ACC112 (cell line): ENCODE measurements at regions not wholly inside any gene's neighbourhood (a gene's known extent, or its start where the extent isn't known, plus 50 kb on each side); places are given as distances from the start of the nearest gene placed in this dataset.

Experiments used
- H2AFZ ChIP-seq: fragments of 200-600 bp; sonication (generic); one replicate; pipeline ENCODE4 v1.6.0; 2017; ENCODE audit warnings: antibody characterized with exemption, low read length; ENCODE audit not compliant: unreplicated experiment
- H3K27ac ChIP-seq: fragments of 200-600 bp; sonication (generic); 2 replicates; pipeline ENCODE4 v1.5.1; 2014; ENCODE audit warnings: low read depth, mild to moderate bottlenecking, antibody characterized with exemption, low read length, moderate library complexity
- H3K27me3 ChIP-seq: fragments of 200-600 bp; sonication (generic); 2 replicates; pipeline ENCODE4 v1.6.1; 2014; ENCODE audit warnings: mild to moderate bottlenecking, antibody characterized with exemption, low read length, moderate library complexity, mixed read lengths; ENCODE audit not compliant: insufficient read depth
- H3K36me3 ChIP-seq: fragments of 200-600 bp; sonication (generic); 2 replicates; pipeline ENCODE4 v1.6.1; 2016; ENCODE audit warnings: mild to moderate bottlenecking, antibody characterized with exemption, low read length, moderate library complexity, mixed read lengths; ENCODE audit not compliant: insufficient read depth
- H3K4me1 ChIP-seq: fragments of 200-600 bp; sonication (generic); one replicate; pipeline ENCODE4 v1.6.1; 2016; ENCODE audit warnings: low read length, mixed read lengths; ENCODE audit not compliant: insufficient read depth, unreplicated experiment, control insufficient read depth
- H3K4me3 ChIP-seq: fragments of 200-600 bp; sonication (generic); 2 replicates; pipeline ENCODE4 v1.5.1; 2014; ENCODE audit warnings: mild to moderate bottlenecking, low read depth, low read length
- H3K79me2 ChIP-seq: fragments of 200-600 bp; sonication (generic); one replicate; pipeline ENCODE4 v1.6.0; 2016; ENCODE audit warnings: low read length; ENCODE audit not compliant: control insufficient read depth, unreplicated experiment, insufficient read depth

DNA sequence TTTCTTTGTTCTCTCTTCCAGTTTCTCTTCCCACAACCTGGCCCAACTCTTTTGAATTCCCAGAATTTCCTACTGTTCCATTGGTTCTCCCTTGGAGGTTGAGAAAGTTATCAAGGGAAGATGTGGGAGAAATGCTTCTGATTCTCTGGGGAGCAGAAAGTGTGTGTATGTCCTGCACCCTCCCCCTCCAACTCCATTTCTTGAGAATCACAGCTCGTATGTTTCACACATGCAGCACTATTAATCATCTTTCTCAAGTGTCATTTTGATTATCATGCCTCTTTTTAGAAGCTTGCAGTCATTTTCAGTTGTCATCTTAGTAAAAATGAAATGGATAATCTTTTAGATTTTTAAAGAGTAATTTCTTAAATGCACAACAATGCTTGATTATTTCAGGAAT is 296.8 kb upstream of the SLC39A10 start:
- Histone ChIP-seq H3K36me3 (no peaks in the 10 kb centered on the region), H3K79me2 (no peaks in the 10 kb centered on the region), H3K27ac (no peak overlapping the region), H3K4me1 (peaks cover 16% of the 10 kb centered on the region), H2AFZ (no peak overlapping the region), H3K27me3 (no peaks in the 10 kb centered on the region), H3K4me3 (no peak overlapping the region)

DNA sequence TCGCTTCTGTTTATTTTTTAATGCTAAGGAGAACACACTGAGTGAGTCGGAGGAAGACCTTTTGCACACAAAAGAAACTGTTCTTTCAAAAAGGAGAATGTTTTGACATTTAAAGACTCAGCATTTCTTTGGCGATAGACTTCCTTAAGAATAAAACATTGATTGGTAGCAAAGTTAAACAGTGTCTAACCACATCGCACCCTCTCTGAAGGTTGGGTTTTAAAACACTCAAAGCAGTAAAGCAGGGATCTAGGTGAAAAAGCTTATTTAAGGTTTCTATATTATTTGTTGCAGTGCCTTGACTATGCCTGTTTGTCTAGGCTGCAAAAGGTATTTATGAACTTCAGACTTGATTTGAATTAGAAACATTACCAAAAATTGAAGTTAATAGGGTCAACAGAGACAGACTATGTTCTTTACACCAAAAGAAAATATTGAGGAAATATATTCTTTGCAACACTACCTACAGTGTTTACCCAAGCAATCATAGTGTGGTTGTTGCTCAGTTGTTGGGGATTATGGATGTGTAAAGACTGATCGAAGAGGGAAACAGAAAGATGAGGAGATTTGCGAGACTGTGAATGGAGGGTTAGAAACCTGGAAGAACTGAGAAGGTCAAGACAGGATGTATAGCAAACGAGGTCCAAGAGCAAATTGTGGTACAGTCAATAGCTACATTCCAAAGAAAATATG is 297.8 kb upstream of the SLC39A10 start:
- peak overlapping the region; percentile 14 for H2AFZ ChIP-seq
- no peaks in the 10 kb centered on the region for H3K27me3 ChIP-seq
- no peak overlapping the region for H3K27ac ChIP-seq
- H3K79me2 ChIP-seq = no peaks in the 10 kb centered on the region
- peaks cover 8% of the 10 kb centered on the region for H3K4me1 ChIP-seq
- no peak overlapping the region for H3K4me3 ChIP-seq
- H3K36me3 ChIP-seq = no peaks in the 10 kb centered on the region

DNA sequence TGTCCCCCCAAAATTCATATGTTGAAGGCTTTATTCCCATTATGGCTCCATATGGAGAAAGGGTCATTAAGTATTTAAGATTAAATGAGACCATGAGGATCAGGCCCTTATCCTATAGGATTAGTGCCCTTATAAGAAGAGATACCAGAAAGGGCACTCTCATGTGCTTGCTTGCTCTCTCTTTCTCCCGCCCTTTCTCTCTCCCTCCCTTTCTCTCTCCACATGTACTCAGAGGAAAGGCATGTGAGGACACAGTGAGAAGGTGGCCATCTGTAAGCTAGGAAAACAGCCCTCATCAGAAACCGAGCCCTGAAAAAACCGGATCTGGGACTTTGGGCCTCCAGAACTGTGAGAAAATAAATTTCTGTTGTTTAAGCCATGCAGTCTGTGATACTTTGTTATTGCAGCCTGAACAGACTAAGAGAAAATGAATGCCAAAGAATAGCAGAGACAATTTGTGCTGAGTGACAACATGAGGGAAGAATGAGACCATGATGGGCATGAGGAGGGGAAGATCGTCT is 300.0 kb upstream of the SLC39A10 start:
- Histone ChIP-seq H3K4me3 (no peak overlapping the region), H2AFZ (no peak overlapping the region), H3K27ac (no peak overlapping the region), H3K27me3 (no peaks in the 10 kb centered on the region), H3K4me1 (no peaks in the 10 kb centered on the region), H3K79me2 (no peaks in the 10 kb centered on the region), H3K36me3 (no peaks in the 10 kb centered on the region)

DNA sequence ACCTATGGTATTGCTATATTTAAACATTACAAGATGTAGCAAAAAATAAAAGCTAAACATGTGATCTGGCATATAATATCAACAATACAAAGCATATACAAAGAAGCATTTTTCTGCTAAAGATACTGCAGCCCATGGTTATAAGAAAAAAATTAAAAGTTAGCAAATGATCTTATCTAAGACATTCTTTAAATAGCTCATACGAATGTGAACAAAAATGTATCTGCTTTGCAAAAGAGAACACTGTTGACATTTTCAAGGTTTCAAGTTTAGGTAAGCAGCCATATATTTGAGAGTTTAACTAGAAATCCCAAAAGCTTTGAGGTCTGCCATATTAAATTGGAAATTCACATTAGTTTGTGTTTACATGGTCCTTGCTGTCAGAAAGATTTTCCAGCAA is 301.0 kb upstream of the SLC39A10 start:
- no peak overlapping the region for H2AFZ ChIP-seq
- no peaks in the 10 kb centered on the region for H3K27me3 ChIP-seq

DNA sequence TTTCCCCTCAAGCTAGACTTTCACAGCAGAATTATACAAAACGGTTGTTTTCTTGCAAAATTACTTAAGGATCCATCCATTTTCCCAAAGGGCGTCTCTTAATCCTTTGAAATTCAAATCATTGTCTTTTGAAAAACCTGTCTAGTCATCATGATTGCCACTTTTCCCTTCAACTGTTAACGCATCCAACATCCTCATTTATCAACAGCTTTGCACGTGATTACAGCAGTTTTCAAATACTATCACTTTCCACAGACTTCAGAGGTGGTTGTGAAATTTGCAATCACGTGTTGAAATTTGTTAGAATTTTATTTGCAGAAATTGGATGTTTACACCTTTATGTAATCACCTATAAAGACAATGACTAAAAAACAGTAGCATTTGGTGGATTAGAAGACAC is 304.4 kb upstream of the SLC39A10 start:
- no peak overlapping the region for H3K27ac ChIP-seq
- H3K4me3 ChIP-seq = no peak overlapping the region
- H3K79me2 ChIP-seq = no peaks in the 10 kb centered on the region
- no peaks in the 10 kb centered on the region for H3K27me3 ChIP-seq
- no peaks in the 10 kb centered on the region for H3K36me3 ChIP-seq
- no peaks in the 10 kb centered on the region for H3K4me1 ChIP-seq
- H2AFZ ChIP-seq = peak overlapping the region; percentile 12

More for the DNA sequence above, 301.0 kb upstream of the SLC39A10 start:
- Histone ChIP-seq H3K4me1 (no peaks in the 10 kb centered on the region), H3K36me3 (no peaks in the 10 kb centered on the region), H3K4me3 (no peak overlapping the region), H3K79me2 (no peaks in the 10 kb centered on the region), H3K27ac (no peak overlapping the region)

DNA sequence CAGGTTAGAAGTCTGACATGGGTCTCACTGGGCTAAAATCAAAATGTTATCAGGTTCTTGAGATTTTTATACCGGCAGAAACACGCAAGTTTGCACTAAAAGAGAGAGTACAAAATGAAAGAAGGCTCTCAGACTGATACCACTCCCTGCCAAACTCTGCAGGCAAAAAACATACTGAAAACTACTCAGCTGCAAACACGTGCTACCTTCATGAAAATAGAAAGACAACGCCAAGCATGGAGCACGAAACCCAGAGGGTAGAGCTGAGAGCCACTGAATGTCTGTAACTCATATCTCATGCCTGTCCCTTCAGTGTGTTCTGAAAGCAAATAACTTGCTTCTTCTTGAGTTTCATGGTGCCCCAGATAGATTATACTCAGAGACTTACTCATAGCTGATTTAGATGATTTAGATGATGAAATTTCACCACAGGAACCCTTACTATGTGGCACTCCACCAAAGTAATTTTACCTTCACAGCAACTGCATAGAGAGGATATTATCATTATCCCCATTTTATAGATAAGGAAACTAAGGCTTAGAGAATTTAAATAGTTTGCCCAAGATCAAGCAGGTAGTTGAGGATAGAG is 313.0 kb upstream of the SLC39A10 start:
- Histone ChIP-seq H2AFZ (no peak overlapping the region), H3K79me2 (no peaks in the 10 kb centered on the region), H3K27me3 (no peaks in the 10 kb centered on the region), H3K36me3 (no peaks in the 10 kb centered on the region), H3K4me1 (no peaks in the 10 kb centered on the region), H3K4me3 (no peak overlapping the region), H3K27ac (no peak overlapping the region)

DNA sequence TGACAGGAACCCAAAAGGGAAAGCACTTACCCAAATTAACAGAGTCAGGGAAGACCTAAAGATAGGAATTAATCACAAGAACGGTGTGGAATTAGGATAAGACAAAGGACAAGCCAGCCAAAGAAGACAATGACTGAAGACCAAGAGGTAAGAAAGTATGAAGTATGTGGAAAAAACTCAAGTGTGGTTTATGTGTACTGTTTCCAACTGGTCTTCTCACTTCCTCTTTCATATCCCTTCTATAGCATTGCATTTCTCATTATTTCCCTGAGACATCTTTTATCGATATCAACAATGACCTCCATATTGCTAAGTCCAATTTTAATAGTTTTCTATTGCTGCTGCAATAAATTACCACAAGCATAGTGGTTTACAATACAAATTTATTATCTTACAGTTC is 313.5 kb upstream of the SLC39A10 start:
- Histone ChIP-seq H3K27me3 (no peaks in the 10 kb centered on the region), H3K27ac (no peak overlapping the region), H3K79me2 (no peaks in the 10 kb centered on the region), H2AFZ (no peak overlapping the region), H3K4me1 (no peaks in the 10 kb centered on the region), H3K4me3 (no peak overlapping the region), H3K36me3 (no peaks in the 10 kb centered on the region)

DNA sequence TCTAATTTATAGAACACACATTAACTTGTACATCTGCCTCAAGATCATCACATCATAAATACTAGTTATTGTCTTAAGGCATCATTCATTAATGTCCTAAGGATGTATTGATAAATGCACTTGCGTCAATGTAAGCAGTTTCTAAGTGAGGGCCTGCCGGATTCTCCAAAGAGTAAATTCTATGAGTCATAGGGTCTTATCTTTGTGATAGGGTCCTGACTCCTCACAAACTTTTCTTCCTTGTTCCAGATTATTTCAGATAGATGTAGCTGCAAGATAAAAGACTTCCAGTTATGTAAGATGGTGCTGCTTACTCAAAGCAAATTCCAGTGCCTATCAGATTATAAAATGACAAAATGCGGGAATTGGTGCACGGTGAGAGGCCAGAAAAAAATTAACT is 315.0 kb upstream of the SLC39A10 start:
- Histone ChIP-seq H3K79me2 (no peaks in the 10 kb centered on the region), H3K4me1 (no peaks in the 10 kb centered on the region), H3K27me3 (no peaks in the 10 kb centered on the region), H3K27ac (no peak overlapping the region), H3K36me3 (no peaks in the 10 kb centered on the region), H2AFZ (no peak overlapping the region), H3K4me3 (no peak overlapping the region)

DNA sequence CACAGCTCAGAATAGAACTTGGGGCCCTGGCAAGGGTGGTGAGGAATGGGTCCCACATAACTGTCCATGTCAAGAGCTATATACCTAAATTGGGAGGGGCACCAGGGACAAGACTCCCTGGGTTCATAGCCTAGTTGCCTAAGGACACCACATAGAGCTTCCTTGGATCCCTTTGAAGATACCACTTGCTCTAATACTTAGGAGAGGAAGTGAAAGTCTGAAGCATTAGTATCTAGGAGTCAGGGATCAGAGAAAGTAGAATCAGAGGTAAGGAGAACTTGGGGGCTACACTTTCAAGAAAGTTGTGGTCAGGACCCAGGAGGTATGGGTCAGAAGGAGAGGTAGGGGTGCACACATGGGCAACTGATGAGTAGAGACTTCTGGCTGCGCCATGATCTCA is 318.2 kb upstream of the SLC39A10 start:
- H3K79me2 ChIP-seq = no peaks in the 10 kb centered on the region
- H3K4me1 ChIP-seq = no peaks in the 10 kb centered on the region
- H3K27ac ChIP-seq = no peak overlapping the region
- no peak overlapping the region for H2AFZ ChIP-seq
- no peaks in the 10 kb centered on the region for H3K36me3 ChIP-seq
- H3K4me3 ChIP-seq = no peak overlapping the region
- no peaks in the 10 kb centered on the region for H3K27me3 ChIP-seq

DNA sequence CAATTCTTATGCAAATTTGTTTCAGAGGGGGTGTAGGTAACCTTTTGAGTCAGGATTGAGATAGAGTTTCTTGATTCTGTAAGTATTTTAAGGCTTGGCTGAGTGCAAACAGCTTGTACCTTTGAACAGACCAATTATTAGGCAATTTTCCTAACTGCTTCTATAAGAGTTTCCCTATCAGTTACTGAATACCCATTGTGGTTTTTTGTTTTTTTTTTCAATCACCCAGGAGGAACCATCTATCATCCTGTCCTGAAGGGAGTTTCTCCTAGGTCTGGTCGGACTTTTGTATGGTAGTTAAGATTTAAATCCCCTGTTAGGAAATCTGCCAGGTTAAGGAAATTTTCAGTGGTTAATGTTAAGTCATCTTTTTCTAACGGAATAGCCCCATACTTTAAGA is 319.4 kb upstream of the SLC39A10 start:
- H3K36me3 ChIP-seq = no peaks in the 10 kb centered on the region
- no peaks in the 10 kb centered on the region for H3K27me3 ChIP-seq

DNA sequence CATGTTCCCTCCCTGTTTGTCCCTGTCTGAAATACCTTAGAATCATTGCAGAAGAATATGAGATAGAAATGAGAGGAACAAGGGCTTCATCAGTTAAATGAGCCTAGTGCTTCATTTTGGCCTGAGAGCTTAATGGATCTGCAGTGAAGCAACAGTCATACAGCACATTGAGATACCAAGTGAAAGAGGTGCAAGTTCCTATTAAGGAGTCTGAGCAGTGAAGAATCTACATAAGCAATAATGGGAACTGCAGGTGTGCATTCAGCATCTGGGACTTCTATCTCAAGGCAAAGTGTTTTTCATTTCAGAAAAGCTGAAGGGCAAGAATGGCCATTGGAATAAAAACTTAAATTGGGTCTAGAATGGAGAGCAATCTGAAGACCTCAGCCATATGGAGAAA is 323.2 kb upstream of the SLC39A10 start:
- Histone ChIP-seq H3K4me1 (no peaks in the 10 kb centered on the region), H3K36me3 (no peaks in the 10 kb centered on the region), H3K27me3 (no peaks in the 10 kb centered on the region), H3K27ac (no peak overlapping the region), H3K79me2 (no peaks in the 10 kb centered on the region), H2AFZ (no peak overlapping the region), H3K4me3 (no peak overlapping the region)

More for the DNA sequence above, 319.4 kb upstream of the SLC39A10 start:
- no peaks in the 10 kb centered on the region for H3K79me2 ChIP-seq
- no peak overlapping the region for H3K4me3 ChIP-seq
- no peak overlapping the region for H3K27ac ChIP-seq
- H2AFZ ChIP-seq = no peak overlapping the region
- H3K4me1 ChIP-seq = no peaks in the 10 kb centered on the region
